ENCODE measurements at regions not wholly inside any gene's neighbourhood (a gene's known extent, or its start where the extent isn't known, plus 50 kb on each side); places are given as distances from the start of the nearest gene placed in this dataset.
"Not testable (repeated sequence)": the region's sequence is repeated elsewhere in the genome, so short reads cannot be mapped to it uniquely, and the experiment has no call there.

- Histone ChIP-seq H3K4me3 (no peak overlapping the region), H3K4me1 (ENCODE audit: control insufficient read depth in 1 of 2, low read depth in 2 of 2) (no peaks in the 10 kb centered on the region), H3K27ac (no peak overlapping the region), H3K27me3 (replicated peaks; ENCODE audit: insufficient read depth) (no peaks in the 10 kb centered on the region), H3K36me3 (no peaks in the 10 kb centered on the region), H3K9me3 (no peaks in the 10 kb centered on the region)
- no peak for TF ChIP-seq CTCF (IDR thresholded peaks at IDR 0.05)
- DNase-seq (ENCODE audit: low spot score): no peak
- ATAC-seq (ENCODE audit: insufficient number of reproducible peaks, low FRiP score, low read depth): no peak
Observed at GRCh38 chr1:41976671-41977070, 57.9 kb upstream of the HIVEP3 start.

GRCh38 chr1:41975850-41976569 lies 57.3 kb upstream of the HIVEP3 start:
- Histone ChIP-seq H3K27ac (no peak overlapping the region), H3K27me3 (replicated peaks; ENCODE audit: insufficient read depth) (no peaks in the 10 kb centered on the region), H3K36me3 (no peaks in the 10 kb centered on the region), H3K4me1 (ENCODE audit: control insufficient read depth in 1 of 2, low read depth in 2 of 2) (no peaks in the 10 kb centered on the region), H3K9me3 (no peaks in the 10 kb centered on the region), H3K4me3 (no peak overlapping the region)
- no peak for ATAC-seq (ENCODE audit: insufficient number of reproducible peaks, low FRiP score, low read depth)
- no peak for TF ChIP-seq CTCF (IDR thresholded peaks at IDR 0.05)
- DNase-seq (ENCODE audit: low spot score): no peak

GRCh38 chr1:41975121-41975520 lies 56.4 kb upstream of the HIVEP3 start:
- DNase-seq (ENCODE audit: low spot score) (no peak), ATAC-seq (ENCODE audit: insufficient number of reproducible peaks, low FRiP score, low read depth) (no peak)
- H3K27me3 ChIP-seq (replicated peaks; ENCODE audit: insufficient read depth): no peaks in the 10 kb centered on the region
- H3K4me1 ChIP-seq (ENCODE audit: control insufficient read depth in 1 of 2, low read depth in 2 of 2): no peaks in the 10 kb centered on the region
- no peaks in the 10 kb centered on the region for H3K36me3 ChIP-seq
- TF ChIP-seq CTCF (IDR thresholded peaks at IDR 0.05): no peak
- no peak overlapping the region for H3K4me3 ChIP-seq
- H3K27ac ChIP-seq: no peak overlapping the region
- H3K9me3 ChIP-seq: no peaks in the 10 kb centered on the region

GRCh38 chr1:41968557-41968956 lies 49.8 kb upstream of the HIVEP3 start:
- not testable (repeated sequence) for H3K9me3 ChIP-seq; ATAC-seq (ENCODE audit: insufficient number of reproducible peaks, low FRiP score, low read depth); H3K4me1 ChIP-seq (ENCODE audit: control insufficient read depth in 1 of 2, low read depth in 2 of 2); H3K4me3 ChIP-seq; H3K27ac ChIP-seq; DNase-seq (ENCODE audit: low spot score); H3K36me3 ChIP-seq; H3K27me3 ChIP-seq (replicated peaks; ENCODE audit: insufficient read depth)
